GM23248 (cell line): ENCODE measurements at regions not wholly inside any gene's neighbourhood (a gene's known extent, or its start where the extent isn't known, plus 50 kb on each side); places are given as distances from the start of the nearest gene placed in this dataset.

Source experiments
- EZH2 ChIP-seq: fragments of 200-600 bp; sonication (generic); IDR thresholded peaks from 2 replicates; pipeline ENCODE4 v1.6.1; 2018; ENCODE audit warnings: antibody characterized with exemption, mild to moderate bottlenecking; ENCODE audit not compliant: insufficient read depth, poor library complexity, severe bottlenecking
- EZH2phosphoT487 ChIP-seq: fragments of 200-600 bp; sonication (generic); IDR thresholded peaks from 2 replicates; pipeline ENCODE4 v1.6.1; 2018; ENCODE audit warnings: antibody characterized with exemption, moderate library complexity, mild to moderate bottlenecking, low read depth; ENCODE audit not compliant: insufficient read depth

DNA sequence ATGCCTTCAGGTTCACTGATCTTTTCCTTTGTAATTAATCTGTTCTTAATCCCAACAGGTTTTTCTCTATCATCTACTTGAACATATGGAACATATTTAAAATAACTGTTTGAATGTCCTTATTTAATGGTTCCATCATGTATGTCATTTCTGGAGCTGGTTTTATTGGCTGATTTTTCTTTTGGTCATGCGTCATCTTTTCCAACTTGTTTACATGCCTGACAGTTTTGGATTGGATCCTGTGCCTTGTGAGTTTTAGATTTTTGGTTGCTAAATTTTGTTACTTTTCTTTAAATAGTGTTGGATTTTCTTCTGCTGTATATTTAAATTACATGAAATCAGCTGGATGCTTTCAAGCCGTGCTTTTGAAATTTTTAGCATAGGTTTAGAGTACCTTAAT lies 237.3 kb upstream of the DAAM1 start:
- TF ChIP-seq EZH2, result no peak
- TF ChIP-seq EZH2phosphoT487, result no peak
